Stimulated activated CD8-positive, alpha-beta memory T cell treated with anti-CD3 and anti-CD28 coated beads, Interleukin-12 subunit alpha, Interleukin-12 subunit beta, amount 100 ng/mL, for 1 hour (primary cell): ENCODE measurements at regions not wholly inside any gene's neighbourhood (a gene's known extent, or its start where the extent isn't known, plus 50 kb on each side); places are given as distances from the start of the nearest gene placed in this dataset.
A peak's percentile ranks its signal among the peaks of the same experiment; 100 is the strongest.

ENCODE experiments used
- DNase-seq: peaks from one replicate; pipeline ENCODE4 v3.0.0-alpha.2; 2020; ENCODE audit warnings: low read depth

DNA sequence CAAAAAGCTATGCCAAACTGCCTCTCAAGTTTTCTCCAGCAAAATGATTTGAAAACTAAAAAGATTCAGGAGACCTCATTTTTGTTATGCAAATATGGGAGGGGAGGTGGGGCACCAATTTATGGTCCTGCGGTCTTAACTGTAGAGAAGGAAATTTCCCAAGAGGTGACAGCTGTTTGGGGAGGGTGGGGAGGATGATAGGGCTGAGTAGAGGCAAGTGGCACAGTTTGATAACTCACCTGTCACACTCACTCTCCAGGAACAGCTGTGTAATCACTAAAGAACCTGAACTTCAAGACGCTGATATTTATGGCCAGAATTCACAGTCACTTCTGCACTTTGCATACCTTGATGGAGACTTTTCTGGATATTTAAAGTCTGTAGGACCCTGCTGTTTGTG, 232.9 kb upstream of the STARD13 start:
- DNase-seq = no peak

GRCh38 chr13:33519561-33520467, 234.3 kb upstream of the STARD13 start:
- no peak for DNase-seq

DNA sequence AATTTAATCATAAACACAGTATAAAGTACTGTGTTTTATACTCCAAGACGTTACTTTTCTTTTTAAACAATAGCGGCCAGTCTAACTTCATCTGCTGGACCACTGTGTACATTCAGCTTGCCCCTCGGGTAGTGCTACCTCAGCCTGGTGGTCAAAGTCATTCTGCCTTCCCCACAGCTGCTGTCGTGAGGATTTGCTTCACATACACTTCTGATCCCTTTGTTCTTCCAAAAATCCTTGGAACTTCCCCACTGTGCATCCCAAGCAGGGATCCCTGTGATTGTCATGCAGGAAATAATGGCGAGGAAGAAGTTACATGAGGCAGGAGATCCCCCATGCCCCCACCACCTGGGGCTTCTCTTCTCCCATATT, 234.9 kb upstream of the STARD13 start:
- DNase-seq = no peak

- DNase-seq = no peak
Observed at GRCh38 chr13:33524086-33524485, 238.5 kb upstream of the STARD13 start.

- DNase-seq = no peak
Observed at GRCh38 chr13:33525763-33526162, 240.2 kb upstream of the STARD13 start.

DNA sequence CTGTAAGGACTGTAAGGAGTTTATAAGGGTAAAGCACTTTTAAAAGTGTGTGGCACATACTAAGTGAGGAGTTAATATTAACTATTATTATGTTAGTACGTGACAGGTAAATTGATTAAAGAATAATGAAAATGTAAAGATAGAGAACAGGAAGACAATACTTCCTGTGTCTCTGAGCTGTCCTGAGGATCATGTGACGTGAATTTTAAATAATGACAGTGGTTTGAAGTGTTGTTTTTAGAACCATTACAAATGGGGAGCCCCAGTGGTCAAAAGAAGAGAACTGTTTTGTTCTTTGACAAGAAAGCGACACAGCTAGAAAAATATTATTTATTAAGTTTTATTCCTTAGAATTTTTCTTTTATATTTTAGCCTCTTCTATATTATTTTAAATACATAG, 241.2 kb upstream of the STARD13 start:
- no peak for DNase-seq

- DNase-seq = no peak
Observed at GRCh38 chr13:33528896-33529295, 243.3 kb upstream of the STARD13 start.

DNA sequence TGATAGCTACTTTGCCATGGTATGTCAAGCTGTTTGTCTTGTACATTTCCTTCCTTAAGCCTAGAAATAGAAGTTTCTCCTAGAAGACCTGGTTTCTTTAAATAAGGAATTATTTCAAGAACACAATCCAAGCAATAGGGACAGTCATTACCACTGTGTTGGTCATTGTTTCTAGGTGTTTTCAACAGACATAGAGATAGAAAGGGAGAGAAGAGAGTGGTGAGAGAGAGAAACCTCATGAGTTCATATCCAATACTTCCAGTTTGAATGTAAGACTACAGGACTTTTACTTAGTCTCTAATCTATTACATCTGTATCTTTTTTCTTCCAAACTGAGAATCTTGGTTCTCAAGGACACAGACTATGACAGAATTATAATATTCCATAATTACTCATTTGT, 245.9 kb upstream of the STARD13 start:
- DNase-seq = no peak

- DNase-seq = no peak
Observed at GRCh38 chr13:33535061-33535460, 249.5 kb upstream of the STARD13 start.

DNA sequence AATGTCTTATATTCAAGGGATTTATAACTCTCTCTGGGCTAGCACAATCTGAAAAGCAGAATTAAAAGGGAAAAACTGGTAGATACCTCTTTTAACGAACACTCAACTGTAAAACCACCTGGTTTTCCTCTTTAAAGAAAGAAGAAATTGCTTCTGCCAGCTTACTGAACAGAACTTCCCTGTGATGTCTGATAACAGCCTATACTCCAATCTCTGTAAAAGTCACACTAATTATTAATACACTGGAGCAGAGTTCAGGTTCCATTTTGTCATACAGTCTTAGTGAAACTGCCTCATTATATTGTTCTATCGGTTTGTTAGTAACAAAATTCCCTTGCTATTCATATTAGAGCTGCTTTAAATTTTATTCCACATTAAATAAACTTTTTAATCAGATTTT, 251.0 kb upstream of the STARD13 start:
- no peak for DNase-seq

GRCh38 chr13:33537026-33537425, 251.5 kb upstream of the STARD13 start:
- DNase-seq = no peak

GRCh38 chr13:33537676-33538075, 252.1 kb upstream of the STARD13 start:
- DNase-seq = no peak

DNA sequence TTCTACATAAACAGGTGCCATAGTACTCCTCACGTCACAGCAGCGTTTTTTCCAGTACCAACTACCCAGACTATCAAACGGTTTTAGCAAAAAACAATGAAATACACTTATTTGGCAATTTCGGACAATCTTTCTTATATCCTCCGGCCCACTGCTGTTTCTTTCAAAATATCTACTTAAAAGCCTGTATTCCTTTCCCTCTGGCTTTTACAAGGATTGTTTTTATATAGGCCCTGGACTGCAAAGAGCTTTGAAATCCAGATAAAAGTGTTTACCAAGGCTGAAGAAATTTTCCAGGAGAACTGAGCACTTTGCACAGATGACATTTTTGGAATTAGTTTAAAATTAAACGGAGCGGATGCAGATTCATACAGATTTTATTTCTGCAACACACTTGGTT, 255.9 kb upstream of the STARD13 start:
- no peak for DNase-seq

DNA sequence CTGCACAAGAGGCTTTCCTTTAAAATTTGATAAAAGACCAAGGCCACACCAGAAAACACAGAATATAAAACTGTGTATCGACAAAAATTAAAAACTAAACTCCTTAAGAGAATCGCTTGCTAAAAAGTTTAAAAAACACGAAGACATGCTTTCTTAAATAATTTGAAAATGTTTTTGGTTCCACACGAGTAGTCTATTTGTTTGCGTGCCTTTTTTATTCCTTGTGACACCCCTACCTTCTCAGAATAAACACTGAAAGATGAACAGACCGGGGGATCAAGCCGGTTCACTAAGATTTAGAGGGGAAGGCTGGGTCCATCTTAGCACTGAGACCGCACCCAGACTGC, 256.4 kb upstream of the STARD13 start:
- DNase-seq = no peak

GRCh38 chr13:33542309-33543088, 256.9 kb upstream of the STARD13 start:
- peak; percentile 97 for DNase-seq

DNA sequence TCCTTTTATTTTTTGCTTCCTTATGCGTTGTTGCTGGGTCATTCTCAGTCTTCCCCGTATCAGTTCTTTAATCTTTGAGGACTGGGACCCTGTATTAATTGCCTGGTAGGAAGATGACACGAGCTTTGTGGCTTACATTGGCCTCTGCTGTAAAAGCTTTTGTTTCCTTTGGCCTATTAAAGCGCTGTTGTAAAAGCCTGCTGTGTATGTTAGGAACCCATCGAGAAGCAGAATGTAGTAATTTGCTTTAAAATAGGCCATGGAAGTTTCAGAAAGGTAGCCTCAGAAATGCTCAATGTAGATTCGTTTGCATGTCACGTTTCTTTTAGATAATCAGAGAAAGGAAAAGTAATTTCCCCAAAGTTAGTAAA, 257.5 kb upstream of the STARD13 start:
- DNase-seq = no peak

DNA sequence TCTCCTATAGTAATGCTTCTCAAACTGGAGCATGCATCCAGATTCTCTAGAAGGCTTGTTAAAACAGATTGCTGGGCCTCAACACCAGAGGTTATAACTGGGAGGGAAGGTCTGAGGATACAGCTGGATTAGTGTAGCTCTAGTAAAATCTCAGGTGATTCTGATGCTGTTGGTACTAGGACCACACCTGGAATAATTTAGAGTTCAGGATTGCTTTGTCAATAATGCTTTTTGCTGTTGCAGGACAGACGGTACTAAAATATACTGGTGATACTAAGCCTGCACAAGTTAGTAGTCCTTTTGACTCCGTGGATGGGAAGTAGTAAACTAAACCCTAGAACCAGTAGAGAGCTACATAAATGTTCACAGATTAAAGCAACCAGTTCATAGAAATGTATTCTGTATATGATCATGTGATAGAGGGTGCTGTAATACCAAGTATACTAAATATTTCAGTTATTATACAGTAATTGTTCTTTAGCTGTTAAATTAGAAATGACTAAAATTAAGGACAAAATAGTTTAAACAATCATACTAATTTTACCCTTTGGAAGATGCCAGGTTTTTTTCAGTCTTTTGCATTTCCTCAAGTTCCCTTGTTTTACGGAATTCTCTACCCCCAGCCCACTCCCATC, 258.2 kb upstream of the STARD13 start:
- DNase-seq = no peak

DNA sequence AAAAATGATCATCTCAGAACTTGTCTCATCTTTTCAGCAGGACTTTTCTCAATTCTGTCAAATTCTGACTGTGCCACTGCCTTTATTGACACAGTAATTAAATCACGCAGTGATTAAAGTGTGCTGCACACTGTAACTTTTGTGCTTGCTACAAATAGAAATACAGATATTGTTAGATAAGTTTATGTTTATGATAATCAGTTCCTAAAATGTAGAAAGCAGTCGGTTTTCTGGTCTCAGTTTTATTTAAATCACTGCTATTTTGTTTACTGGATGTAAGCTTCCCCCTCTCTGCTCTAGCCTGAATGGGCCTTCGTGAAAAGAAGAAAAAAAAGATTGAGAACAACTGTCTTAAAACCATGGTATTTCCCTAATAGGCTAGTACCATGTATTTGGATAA, 258.8 kb upstream of the STARD13 start:
- DNase-seq = no peak

DNA sequence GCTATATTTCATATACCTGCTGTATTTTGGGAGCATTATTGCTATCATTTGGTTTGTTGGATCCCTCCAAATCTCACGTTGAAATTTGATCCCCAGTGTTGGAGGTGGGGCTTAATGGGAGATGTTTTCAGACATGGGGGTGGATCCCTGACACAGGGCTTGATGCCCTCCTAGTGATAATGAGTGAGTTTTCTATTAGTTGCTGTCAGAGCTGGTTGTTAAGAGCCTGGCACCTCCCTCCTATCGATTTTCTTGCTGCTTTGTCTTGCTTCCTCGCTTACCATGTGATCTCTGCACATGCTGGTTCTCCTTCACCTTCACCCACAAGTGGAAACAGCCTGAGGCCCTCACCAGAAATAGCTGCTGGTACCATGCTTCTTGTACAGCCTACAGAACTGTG, 259.9 kb upstream of the STARD13 start:
- no peak for DNase-seq

- no peak for DNase-seq
Observed at GRCh38 chr13:33547035-33547434, 261.5 kb upstream of the STARD13 start.

- no peak for DNase-seq
Observed at GRCh38 chr13:33548069-33548468, 262.5 kb upstream of the STARD13 start.

- DNase-seq = no peak
Observed at GRCh38 chr13:33550276-33550675, 264.7 kb upstream of the STARD13 start.

- DNase-seq = no peak
Observed at GRCh38 chr13:33550885-33551284, 265.3 kb upstream of the STARD13 start.
